HL-60 (cell line): ENCODE measurements at regions not wholly inside any gene's neighbourhood (a gene's known extent, or its start where the extent isn't known, plus 50 kb on each side); places are given as distances from the start of the nearest gene placed in this dataset.

ENCODE experiments used
- DNase-seq, 2 experiments: peaks; one replicate each; pipeline ENCODE4 v3.0.0-alpha.2; 2010 to 2020; ENCODE audit warnings: low read depth in 1 of 2, low spot score in 1 of 2
- H3K27ac ChIP-seq: fragments of 250-450 bp; sonication (Bioruptor Pico); replicated peaks from 2 replicates; pipeline ENCODE4 v1.5.1; 2020; ENCODE audit warnings: mild to moderate bottlenecking, moderate library complexity
- H3K27me3 ChIP-seq: fragments of 250-450 bp; sonication (Bioruptor Pico); 2 replicates; pipeline ENCODE4 v1.5.1; 2021; ENCODE audit warnings: mild to moderate bottlenecking, moderate library complexity; ENCODE audit not compliant: insufficient read depth, poor library complexity, severe bottlenecking
- H3K4me3 ChIP-seq: replicated peaks from 2 replicates; pipeline ENCODE4 v1.5.1; 2011; ENCODE audit warnings: mild to moderate bottlenecking, control low read depth, low read length; ENCODE audit not compliant: insufficient read depth
- CTCF ChIP-seq: IDR thresholded peaks from one replicate; pipeline ENCODE4 v1.5.1; 2011; ENCODE audit warnings: low read length, control low read depth, inconsistent platforms; ENCODE audit not compliant: insufficient read depth
- GABPA ChIP-seq: IDR thresholded peaks from 2 replicates; pipeline ENCODE4 v1.6.1; 2012; ENCODE audit warnings: low read depth
- POLR2AphosphoS5 ChIP-seq: IDR thresholded peaks from 2 replicates; pipeline ENCODE4 v1.6.1; 2012; ENCODE audit warnings: low read depth
- SPI1 ChIP-seq: IDR thresholded peaks from 2 replicates; pipeline ENCODE4 v1.6.1; 2012; ENCODE audit warnings: low read depth, mild to moderate bottlenecking, borderline replicate concordance
- TF ChIP-seq, protein P1 (sequence below): IDR thresholded peaks from 2 replicates; pipeline ENCODE4 v1.6.1; 2012; ENCODE audit warnings: low read depth; ENCODE audit not compliant: insufficient replicate concordance

DNA sequence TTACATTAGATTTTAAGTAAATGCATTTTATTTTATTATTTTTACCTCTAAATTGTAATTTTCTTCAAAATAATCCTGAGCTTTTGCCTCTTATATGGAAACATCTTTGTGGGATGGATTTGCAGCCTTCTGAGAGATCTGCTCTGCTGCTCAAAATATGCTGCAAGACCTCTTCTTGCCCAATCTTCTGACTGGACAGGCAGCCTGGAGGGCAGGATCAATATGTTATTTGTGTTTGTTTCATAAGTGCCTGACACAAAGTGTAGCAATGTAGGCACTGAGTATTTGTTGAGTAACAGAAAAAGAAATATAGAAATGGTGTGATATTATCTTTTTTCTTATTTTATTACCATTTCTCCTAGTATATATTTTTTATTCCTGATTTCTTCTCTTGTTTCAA is 1106.9 kb downstream of the TMTC2 start:
- DNase-seq, result no peak
- no peaks in the 10 kb centered on the region for H3K27me3 ChIP-seq
- no peak overlapping the region for H3K27ac ChIP-seq
- no peak overlapping the region for H3K4me3 ChIP-seq
- TF ChIP-seq POLR2AphosphoS5, result no peak
- TF ChIP-seq SPI1, result no peak
- no peak for TF ChIP-seq GABPA
- TF ChIP-seq, protein P1, sequence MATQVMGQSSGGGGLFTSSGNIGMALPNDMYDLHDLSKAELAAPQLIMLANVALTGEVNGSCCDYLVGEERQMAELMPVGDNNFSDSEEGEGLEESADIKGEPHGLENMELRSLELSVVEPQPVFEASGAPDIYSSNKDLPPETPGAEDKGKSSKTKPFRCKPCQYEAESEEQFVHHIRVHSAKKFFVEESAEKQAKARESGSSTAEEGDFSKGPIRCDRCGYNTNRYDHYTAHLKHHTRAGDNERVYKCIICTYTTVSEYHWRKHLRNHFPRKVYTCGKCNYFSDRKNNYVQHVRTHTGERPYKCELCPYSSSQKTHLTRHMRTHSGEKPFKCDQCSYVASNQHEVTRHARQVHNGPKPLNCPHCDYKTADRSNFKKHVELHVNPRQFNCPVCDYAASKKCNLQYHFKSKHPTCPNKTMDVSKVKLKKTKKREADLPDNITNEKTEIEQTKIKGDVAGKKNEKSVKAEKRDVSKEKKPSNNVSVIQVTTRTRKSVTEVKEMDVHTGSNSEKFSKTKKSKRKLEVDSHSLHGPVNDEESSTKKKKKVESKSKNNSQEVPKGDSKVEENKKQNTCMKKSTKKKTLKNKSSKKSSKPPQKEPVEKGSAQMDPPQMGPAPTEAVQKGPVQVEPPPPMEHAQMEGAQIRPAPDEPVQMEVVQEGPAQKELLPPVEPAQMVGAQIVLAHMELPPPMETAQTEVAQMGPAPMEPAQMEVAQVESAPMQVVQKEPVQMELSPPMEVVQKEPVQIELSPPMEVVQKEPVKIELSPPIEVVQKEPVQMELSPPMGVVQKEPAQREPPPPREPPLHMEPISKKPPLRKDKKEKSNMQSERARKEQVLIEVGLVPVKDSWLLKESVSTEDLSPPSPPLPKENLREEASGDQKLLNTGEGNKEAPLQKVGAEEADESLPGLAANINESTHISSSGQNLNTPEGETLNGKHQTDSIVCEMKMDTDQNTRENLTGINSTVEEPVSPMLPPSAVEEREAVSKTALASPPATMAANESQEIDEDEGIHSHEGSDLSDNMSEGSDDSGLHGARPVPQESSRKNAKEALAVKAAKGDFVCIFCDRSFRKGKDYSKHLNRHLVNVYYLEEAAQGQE, result no peak

DNA sequence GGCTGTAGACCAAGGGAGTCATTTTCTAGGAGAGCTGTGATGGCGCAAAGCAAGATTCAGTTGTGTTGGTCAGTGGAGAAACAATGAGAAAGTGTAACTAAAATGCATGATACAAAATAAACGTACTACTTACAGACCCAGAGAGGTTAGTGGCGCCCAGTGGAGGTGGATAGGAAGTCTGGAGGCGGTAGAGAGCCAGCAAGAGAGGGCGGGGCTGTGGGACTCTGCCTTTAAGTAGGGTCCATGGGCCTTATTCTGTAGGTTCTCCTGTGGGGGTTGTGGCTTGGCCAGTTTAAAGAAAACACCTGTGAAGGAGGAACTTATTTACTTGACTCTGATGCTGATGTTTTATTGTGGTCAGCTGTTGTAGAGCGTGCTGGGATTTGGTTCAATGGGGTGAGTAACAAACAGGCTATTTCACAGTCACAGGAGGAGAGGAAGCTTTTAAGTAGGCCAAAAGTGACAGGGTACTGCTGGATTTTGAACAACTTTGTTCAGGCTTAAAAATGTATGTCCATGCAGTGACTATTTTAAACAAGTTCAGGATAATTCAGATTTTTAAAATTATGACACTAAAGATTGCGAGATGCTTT is 1097.7 kb downstream of the TMTC2 start:
- Histone ChIP-seq H3K4me3 (no peak overlapping the region), H3K27me3 (no peaks in the 10 kb centered on the region), H3K27ac (no peak overlapping the region)
- no peak for DNase-seq
- no peak for TF ChIP-seq GABPA
- no peak for TF ChIP-seq SPI1
- no peak for TF ChIP-seq POLR2AphosphoS5
- no peak for TF ChIP-seq CTCF
- TF ChIP-seq, protein P1, result no peak

- H3K27ac ChIP-seq, result no peak overlapping the region
- no peak for DNase-seq
- H3K4me3 ChIP-seq, result no peak overlapping the region
- no peak for TF ChIP-seq POLR2AphosphoS5
- TF ChIP-seq GABPA, result no peak
- no peak for TF ChIP-seq CTCF
- TF ChIP-seq, protein P1, result no peak
- no peak for TF ChIP-seq SPI1
- no peaks in the 10 kb centered on the region for H3K27me3 ChIP-seq
Measured at GRCh38 chr12:83779526-83779925, 1092.8 kb downstream of the TMTC2 start.
